GM23338 (cell line): ENCODE measurements at regions not wholly inside any gene's neighbourhood (a gene's known extent, or its start where the extent isn't known, plus 50 kb on each side); places are given as distances from the start of the nearest gene placed in this dataset.

Source experiments
- ATAC-seq: fragments of 200-7000 bp; cut with Tn5 transposase; 3 replicates; pipeline ENCODE4 v1.9.1; 2020
- DNase-seq: peaks from one replicate; pipeline ENCODE4 v3.0.0-alpha.2; 2015; ENCODE audit warnings: low spot score
- H2AFZ ChIP-seq: fragments of 200-600 bp; sonication (generic); 2 replicates; pipeline ENCODE4 v1.8.0; 2016; ENCODE audit warnings: antibody characterized with exemption, mild to moderate bottlenecking, moderate library complexity
- H3F3A ChIP-seq: fragments of 200-600 bp; sonication (generic); replicated peaks from 2 replicates; pipeline ENCODE4 v1.8.0; 2017; ENCODE audit warnings: antibody characterized with exemption, mixed run types, low read depth
- H3K27ac ChIP-seq: fragments of 200-600 bp; sonication (generic); 2 replicates; pipeline ENCODE4 v1.6.1; 2016; ENCODE audit warnings: low read depth
- H3K27me3 ChIP-seq: fragments of 200-600 bp; sonication (generic); 2 replicates; pipeline ENCODE4 v1.8.0; 2016; ENCODE audit warnings: mild to moderate bottlenecking, mixed run types, moderate library complexity; ENCODE audit not compliant: insufficient read depth
- H3K36me3 ChIP-seq: fragments of 200-600 bp; sonication (generic); 2 replicates; pipeline ENCODE4 v1.8.0; 2016; ENCODE audit warnings: mild to moderate bottlenecking; ENCODE audit not compliant: insufficient read depth
- H3K4me1 ChIP-seq: fragments of 200-600 bp; sonication (generic); 2 replicates; pipeline ENCODE4 v1.8.0; 2016; ENCODE audit warnings: mild to moderate bottlenecking, moderate library complexity; ENCODE audit not compliant: insufficient read depth
- H3K4me2 ChIP-seq: fragments of 200-600 bp; sonication (generic); 2 replicates; pipeline ENCODE4 v1.7.1; 2017; ENCODE audit warnings: mixed run types
- H3K4me3 ChIP-seq: fragments of 200-600 bp; sonication (generic); 2 replicates; pipeline ENCODE4 v1.6.1; 2016; ENCODE audit warnings: mixed run types
- H3K79me2 ChIP-seq: fragments of 200-600 bp; sonication (generic); replicated peaks from 2 replicates; pipeline ENCODE4 v1.8.0; 2017; ENCODE audit warnings: mild to moderate bottlenecking; ENCODE audit not compliant: insufficient read depth
- H3K9me2 ChIP-seq: fragments of 200-600 bp; sonication (generic); 2 replicates; pipeline ENCODE4 v1.8.0; 2017; ENCODE audit not compliant: insufficient read depth
- H4K20me1 ChIP-seq: fragments of 200-600 bp; sonication (generic); replicated peaks from 2 replicates; pipeline ENCODE4 v1.8.0; 2017; ENCODE audit warnings: mild to moderate bottlenecking; ENCODE audit not compliant: insufficient read depth
- H3K27ac Mint-ChIP-seq: 2 replicates; pipeline ENCODE4 v1.8.0; 2020; ENCODE audit warnings: inconsistent platforms, mild to moderate bottlenecking, moderate library complexity, mixed read lengths
- H3K27me3 Mint-ChIP-seq: 3 replicates; pipeline ENCODE4 v1.8.0; 2022; ENCODE audit warnings: low read depth, mild to moderate bottlenecking, moderate library complexity, mixed read lengths, inconsistent platforms; ENCODE audit not compliant: insufficient read depth, poor library complexity
- H3K36me3 Mint-ChIP-seq: 3 replicates; pipeline ENCODE4 v1.8.0; 2021; ENCODE audit warnings: low read depth, mild to moderate bottlenecking, inconsistent platforms, moderate library complexity, mixed read lengths
- H3K4me1 Mint-ChIP-seq: 3 replicates; pipeline ENCODE4 v1.8.0; 2020; ENCODE audit warnings: mild to moderate bottlenecking, inconsistent platforms, mixed read lengths
- H3K4me3 Mint-ChIP-seq: 3 replicates; pipeline ENCODE4 v1.8.0; 2021; ENCODE audit warnings: moderate library complexity, mild to moderate bottlenecking, inconsistent platforms, mixed read lengths
- H3K9me3 Mint-ChIP-seq: 3 replicates; pipeline ENCODE4 v1.8.0; 2020; ENCODE audit warnings: moderate library complexity, mild to moderate bottlenecking, inconsistent platforms, mixed read lengths
- CREB1 ChIP-seq: fragments of 250-450 bp; sonication (Bioruptor Pico); IDR thresholded peaks from 2 replicates; pipeline ENCODE4 v1.5.0; 2020; ENCODE audit warnings: low read depth, mild to moderate bottlenecking, moderate library complexity
- ETS1 ChIP-seq: IDR thresholded peaks from 2 replicates; pipeline ENCODE4 v1.6.1; 2016; ENCODE audit warnings: antibody characterized with exemption
- EZH2 ChIP-seq: fragments of 200-600 bp; sonication (generic); IDR thresholded peaks from one replicate; pipeline ENCODE4 v1.8.0; 2017; ENCODE audit warnings: antibody characterized with exemption, mild to moderate bottlenecking, low read depth; ENCODE audit not compliant: unreplicated experiment
- EZH2phosphoT487 ChIP-seq: fragments of 200-600 bp; sonication (generic); IDR thresholded peaks from one replicate; pipeline ENCODE4 v1.8.1; 2018; ENCODE audit warnings: antibody characterized with exemption; ENCODE audit not compliant: unreplicated experiment
- NANOG ChIP-seq: IDR thresholded peaks from 2 replicates; pipeline ENCODE4 v1.6.1; 2016; ENCODE audit warnings: antibody characterized with exemption, borderline replicate concordance
- POLR2AphosphoS5 ChIP-seq: IDR thresholded peaks from 2 replicates; pipeline ENCODE4 v1.6.1; 2016; ENCODE audit warnings: antibody characterized with exemption, low read depth
- REST ChIP-seq: IDR thresholded peaks from one replicate; pipeline ENCODE4 v1.6.1; 2018; ENCODE audit warnings: antibody characterized with exemption; ENCODE audit not compliant: unreplicated experiment
- STAT1 ChIP-seq: IDR thresholded peaks from one replicate; pipeline ENCODE4 v1.6.1; 2016; ENCODE audit warnings: antibody characterized with exemption; ENCODE audit not compliant: unreplicated experiment
- ZNF114 ChIP-seq: fragments of 250-450 bp; sonication (Bioruptor Pico); IDR thresholded peaks from 2 replicates; pipeline ENCODE4 v1.5.0; 2020; ENCODE audit warnings: mild to moderate bottlenecking, moderate library complexity
- ZNF331 ChIP-seq: fragments of 250-450 bp; sonication (Bioruptor Pico); IDR thresholded peaks from 2 replicates; pipeline ENCODE4 v1.5.0; 2020; ENCODE audit warnings: low read depth, mild to moderate bottlenecking, moderate library complexity

GRCh38 chrX:15963858-15964257 is 109.2 kb upstream of the AP1S2 start:
- no peak overlapping the region for H3K27ac Mint-ChIP-seq
- no peak overlapping the region for H2AFZ ChIP-seq

DNA sequence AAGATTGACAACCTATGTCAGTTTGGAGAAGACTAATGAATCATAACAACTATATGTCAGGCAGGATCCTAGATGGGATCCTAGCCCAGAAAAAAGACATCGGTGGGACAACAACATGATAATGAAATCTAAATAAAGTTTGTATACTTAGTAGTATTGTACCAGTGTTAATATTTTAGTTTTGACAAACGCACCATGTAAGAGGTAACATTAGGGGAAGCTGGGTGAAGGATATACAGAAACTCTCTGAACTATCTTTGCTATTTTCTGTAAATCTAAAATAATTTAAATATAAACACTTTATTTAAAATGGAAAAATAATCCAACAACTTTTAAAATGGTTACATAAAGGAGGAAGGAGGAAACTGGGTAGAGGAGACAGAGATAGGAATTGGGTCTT is 105.6 kb upstream of the AP1S2 start:
- no peaks in the 10 kb centered on the region for H3K27me3 Mint-ChIP-seq
- H3F3A ChIP-seq, result no peaks in the 10 kb centered on the region
- peaks cover 29% of the 10 kb centered on the region for H3K4me1 Mint-ChIP-seq
- no peaks in the 10 kb centered on the region for H3K9me3 Mint-ChIP-seq
- no peak overlapping the region for H3K27ac Mint-ChIP-seq
- peaks cover 6% of the 10 kb centered on the region; the same call in 1 of the 3 replicates for H3K36me3 Mint-ChIP-seq
- H4K20me1 ChIP-seq, result no peaks in the 10 kb centered on the region
- no peaks in the 10 kb centered on the region for H3K9me2 ChIP-seq
- DNase-seq (no peak), ATAC-seq (no peak)
- H3K79me2 ChIP-seq, result no peaks in the 10 kb centered on the region
- no peak overlapping the region for H3K27ac ChIP-seq
- no peak overlapping the region for H3K4me3 Mint-ChIP-seq
- H3K27me3 ChIP-seq, result no peaks in the 10 kb centered on the region
- peaks cover 17% of the 10 kb centered on the region for H3K4me1 ChIP-seq
- H3K4me3 ChIP-seq, result no peak overlapping the region
- no peak overlapping the region for H2AFZ ChIP-seq
- H3K4me2 ChIP-seq, result no peak overlapping the region
- no peaks in the 10 kb centered on the region for H3K36me3 ChIP-seq
- TF ChIP-seq POLR2AphosphoS5 (no peak), EZH2 (no peak), ETS1 (no peak), EZH2phosphoT487 (no peak), REST (no peak), CREB1 (CRISPR knock-in tag) (no peak), NANOG (no peak), ZNF114 (CRISPR knock-in tag) (no peak)

More at GRCh38 chrX:15963858-15964257, 109.2 kb upstream of the AP1S2 start:
- no peak overlapping the region for H3K4me3 ChIP-seq
- H3K27me3 ChIP-seq, result no peaks in the 10 kb centered on the region
- H3K4me3 Mint-ChIP-seq, result no peak overlapping the region
- H4K20me1 ChIP-seq, result no peaks in the 10 kb centered on the region
- H3K27ac ChIP-seq, result no peak overlapping the region
- ATAC-seq (no peak), DNase-seq (no peak)
- no peak overlapping the region for H3K4me2 ChIP-seq
- H3K4me1 Mint-ChIP-seq, result peaks cover 12% of the 10 kb centered on the region; the same call in 2 of the 3 replicates
- H3K36me3 Mint-ChIP-seq, result peaks cover 6% of the 10 kb centered on the region; the same call in 1 of the 3 replicates
- peaks cover 4% of the 10 kb centered on the region; the same call in 1 of the 2 replicates for H3K4me1 ChIP-seq
- H3K9me2 ChIP-seq, result no peaks in the 10 kb centered on the region
- TF ChIP-seq STAT1, result no peak
- TF ChIP-seq ZNF331 (CRISPR knock-in tag), result no peak
- TF ChIP-seq REST, result no peak
- no peak for TF ChIP-seq CREB1 (CRISPR knock-in tag)
- TF ChIP-seq EZH2phosphoT487, result no peak
- no peak for TF ChIP-seq ETS1
- H3K79me2 ChIP-seq, result no peaks in the 10 kb centered on the region
- no peaks in the 10 kb centered on the region for H3K9me3 Mint-ChIP-seq
- H3K27me3 Mint-ChIP-seq, result peaks cover 2% of the 10 kb centered on the region
- no peaks in the 10 kb centered on the region for H3F3A ChIP-seq
- H3K36me3 ChIP-seq, result no peaks in the 10 kb centered on the region
